B cell (primary cell): ENCODE measurements at regions not wholly inside any gene's neighbourhood (a gene's known extent, or its start where the extent isn't known, plus 50 kb on each side); places are given as distances from the start of the nearest gene placed in this dataset.

Source experiments
- ATAC-seq: fragments of 200-7000 bp; cut with Tn5 transposase; one replicate; pipeline ENCODE4 v1.10.0; 2021; ENCODE audit warnings: low read depth, mild to moderate bottlenecking, moderate number of reproducible peaks, moderate library complexity
- CTCF ChIA-PET: fragments of 350-600 bp; sonication (Branson Sonifier 250); formaldehyde crosslinking; loops from one replicate; lab custom pipeline; 2021; ENCODE audit warnings: antibody characterized with exemption, inconsistent platforms; lab: Charles Lee
- POLR2A ChIA-PET: fragments of 350-600 bp; sonication (Branson Sonifier 250); formaldehyde crosslinking; loops from one replicate; lab custom pipeline; 2021; ENCODE audit warnings: antibody characterized with exemption; lab: Charles Lee
- DNase-seq: peaks from one replicate; pipeline ENCODE4 v3.0.0; 2013
- H2AFZ ChIP-seq: 2 replicates; pipeline ENCODE4 v1.6.1; 2012; ENCODE audit warnings: mild to moderate bottlenecking, low read depth, low read length; ENCODE audit not compliant: insufficient read depth, poor library complexity, severe bottlenecking
- H3K27ac ChIP-seq, 2 donors: 1 replicate in 1 of 2; 2 replicates in 1 of 2; pipeline ENCODE4 v1.5.1; 2012 to 2013; ENCODE audit warnings: low read length in 2 of 2, mild to moderate bottlenecking in 2 of 2, moderate library complexity in 1 of 2
- H3K27me3 ChIP-seq, 4 experiments: fragments of 200-600 bp in 1 of 4; sonication (generic) in 1 of 4; replicated peaks in 1 of 4; 1 replicate in 2 of 4; 2 replicates in 2 of 4; pipeline versions ENCODE4 v1.6.1 to v1.7.0; 2013 to 2016; ENCODE audit warnings: low read length in 3 of 4, mild to moderate bottlenecking in 2 of 4, mixed read lengths in 1 of 4, moderate library complexity in 1 of 4; ENCODE audit not compliant: insufficient read depth in 4 of 4, control insufficient read depth in 3 of 4; ENCODE audit errors: control extremely low read depth in 1 of 4
- H3K36me3 ChIP-seq, 2 experiments: replicated peaks in 1 of 2; 1 replicate in 1 of 2; 2 replicates in 1 of 2; pipeline versions ENCODE4 v1.6.1 to v1.7.1; 2013; ENCODE audit warnings: low read length in 1 of 2; ENCODE audit not compliant: insufficient read depth in 2 of 2, control insufficient read depth in 1 of 2; ENCODE audit errors: control extremely low read depth in 1 of 2, extremely low read depth in 1 of 2
- H3K4me1 ChIP-seq, 2 donors: fragments of 200-600 bp in 1 of 2; sonication (generic) in 1 of 2; 1 replicate in 1 of 2; 2 replicates in 1 of 2; pipeline versions ENCODE4 v1.5.1 to v1.6.1; 2013 to 2017; ENCODE audit warnings: low read length in 2 of 2; ENCODE audit not compliant: control insufficient read depth in 2 of 2, insufficient read depth in 2 of 2
- H3K4me2 ChIP-seq: replicated peaks from 2 replicates; pipeline ENCODE3; 2012; ENCODE audit warnings: mild to moderate bottlenecking, low read depth, low read length; ENCODE audit not compliant: poor library complexity, severe bottlenecking
- H3K4me3 ChIP-seq, 5 experiments: fragments of 200-600 bp in 1 of 5; sonication (generic) in 1 of 5; 1 replicate in 3 of 5; 2 replicates in 2 of 5; pipeline versions ENCODE4 v1.5.1 to v1.7.0; 2011 to 2016; ENCODE audit warnings: low read length in 4 of 5, mild to moderate bottlenecking in 4 of 5, low read depth in 2 of 5, control low read depth in 1 of 5, moderate library complexity in 1 of 5; ENCODE audit not compliant: insufficient read depth in 1 of 5; ENCODE audit errors: control extremely low read depth in 1 of 5, extremely low read depth in 1 of 5
- H3K79me2 ChIP-seq: fragments of 200-600 bp; sonication (generic); one replicate; pipeline ENCODE4 v1.6.0; 2016; ENCODE audit warnings: low read length; ENCODE audit not compliant: control insufficient read depth, insufficient read depth
- H3K9ac ChIP-seq: fragments of 200-600 bp; sonication (generic); 2 replicates; pipeline ENCODE4 v1.6.1; 2017; ENCODE audit warnings: mild to moderate bottlenecking, low read length, moderate library complexity
- H3K9me3 ChIP-seq, 3 donors: one replicate each; pipeline versions ENCODE4 v1.6.1 to v1.7.1; 2013; ENCODE audit warnings: low read length in 2 of 3; ENCODE audit not compliant: control insufficient read depth in 2 of 3, insufficient read depth in 1 of 3; ENCODE audit errors: control extremely low read depth in 1 of 3
- H4K20me1 ChIP-seq: 2 replicates; pipeline ENCODE4 v1.6.0; 2012; ENCODE audit warnings: mild to moderate bottlenecking, low read length; ENCODE audit not compliant: insufficient read depth, control insufficient read depth, poor library complexity, severe bottlenecking
- H3K27ac Mint-ChIP-seq: one replicate; pipeline ENCODE4 v1.8.0; 2021; ENCODE audit warnings: mixed read lengths
- H3K27me3 Mint-ChIP-seq: one replicate; pipeline ENCODE4 v1.8.0; 2021; ENCODE audit warnings: mixed read lengths
- H3K4me1 Mint-ChIP-seq: one replicate; pipeline ENCODE4 v1.8.0; 2021; ENCODE audit warnings: mixed read lengths
- H3K4me3 Mint-ChIP-seq: one replicate; pipeline ENCODE4 v1.8.0; 2021; ENCODE audit warnings: mixed read lengths
- H3K9me3 Mint-ChIP-seq: one replicate; pipeline ENCODE4 v1.8.0; 2022; ENCODE audit warnings: mixed read lengths; ENCODE audit not compliant: insufficient read depth
- CTCF ChIP-seq: fragments of 200-600 bp; IDR thresholded peaks from one replicate; pipeline ENCODE4 v1.8.0; 2022; ENCODE audit warnings: antibody characterized with exemption, mild to moderate bottlenecking
- EZH2 ChIP-seq: IDR thresholded peaks from 2 replicates; pipeline ENCODE4 v1.6.1; 2012; ENCODE audit warnings: borderline replicate concordance, low read depth, mild to moderate bottlenecking, moderate library complexity, low read length; ENCODE audit not compliant: insufficient read depth, poor library complexity, severe bottlenecking
- intact Hi-C: fragments of 100-400 bp; cut with micrococcal nuclease; formaldehyde crosslinking; loops from one replicate; pipeline ENCODE4 v1.10.0; 2022

- CTCF ChIA-PET: no interaction called here
- H3K27me3 Mint-ChIP-seq: no peaks in the 10 kb centered on the region
- no peaks in the 10 kb centered on the region for H3K4me1 ChIP-seq
These were observed 1355.1 kb upstream of the CITED2 start for GRCh38 chr6:140729521-140729920.

GRCh38 chr6:140718021-140718420, 1343.6 kb upstream of the CITED2 start:
- H3K4me1 ChIP-seq: no peaks in the 10 kb centered on the region
- no peak overlapping the region for H3K4me3 ChIP-seq
- Mint-ChIP-seq H3K27ac (no peak overlapping the region), H3K27me3 (no peaks in the 10 kb centered on the region), H3K4me1 (no peaks in the 10 kb centered on the region), H3K9me3 (peaks cover 7% of the 10 kb centered on the region), H3K4me3 (no peak overlapping the region)
- DNase-seq (no peak), ATAC-seq (no peak)
- H3K9me3 ChIP-seq: peaks cover 0 to 5% (median 0%) of the 10 kb centered on the region in 3 donors
- no peak overlapping the region for H3K4me2 ChIP-seq
- no peak overlapping the region for H3K27ac ChIP-seq
- no peaks in the 10 kb centered on the region for H4K20me1 ChIP-seq
- H3K79me2 ChIP-seq: no peaks in the 10 kb centered on the region
- no peak for TF ChIP-seq CTCF
- ChIA-PET POLR2A (no interaction called here), CTCF (no interaction called here)
- no peak overlapping the region for H2AFZ ChIP-seq
- intact Hi-C loops: no loop called here
- H3K9ac ChIP-seq: no peak overlapping the region
- H3K27me3 ChIP-seq: no peaks in the 10 kb centered on the region
- no peaks in the 10 kb centered on the region for H3K36me3 ChIP-seq

More at GRCh38 chr6:140729521-140729920, 1355.1 kb upstream of the CITED2 start:
- H3K4me3 ChIP-seq: no peak overlapping the region
- H3K9ac ChIP-seq: no peak overlapping the region
- H3K4me1 Mint-ChIP-seq: no peaks in the 10 kb centered on the region
- H3K4me2 ChIP-seq: no peak overlapping the region
- no peak overlapping the region for H2AFZ ChIP-seq
- H3K4me3 Mint-ChIP-seq: no peak overlapping the region
- H3K79me2 ChIP-seq: no peaks in the 10 kb centered on the region
- no peak for DNase-seq
- H4K20me1 ChIP-seq: no peaks in the 10 kb centered on the region
- POLR2A ChIA-PET: no interaction called here
- intact Hi-C loops: no loop called here
- H3K27ac ChIP-seq: no peak overlapping the region
- no peaks in the 10 kb centered on the region for H3K9me3 Mint-ChIP-seq
- no peaks in the 10 kb centered on the region for H3K9me3 ChIP-seq
- H3K27me3 ChIP-seq: no peaks in the 10 kb centered on the region
- TF ChIP-seq EZH2: no peak
- no peak for TF ChIP-seq CTCF
- H3K27ac Mint-ChIP-seq: no peak overlapping the region
- no peaks in the 10 kb centered on the region for H3K36me3 ChIP-seq
- ATAC-seq: no peak
